ENCODE measurements at regions not wholly inside any gene's neighbourhood (a gene's known extent, or its start where the extent isn't known, plus 50 kb on each side); places are given as distances from the start of the nearest gene placed in this dataset.
A peak's percentile ranks its signal among the peaks of the same experiment; 100 is the strongest.

GRCh38 chr4:65014078-65014477, 604.8 kb upstream of the TECRL start:
- TF ChIP-seq, protein P1, sequence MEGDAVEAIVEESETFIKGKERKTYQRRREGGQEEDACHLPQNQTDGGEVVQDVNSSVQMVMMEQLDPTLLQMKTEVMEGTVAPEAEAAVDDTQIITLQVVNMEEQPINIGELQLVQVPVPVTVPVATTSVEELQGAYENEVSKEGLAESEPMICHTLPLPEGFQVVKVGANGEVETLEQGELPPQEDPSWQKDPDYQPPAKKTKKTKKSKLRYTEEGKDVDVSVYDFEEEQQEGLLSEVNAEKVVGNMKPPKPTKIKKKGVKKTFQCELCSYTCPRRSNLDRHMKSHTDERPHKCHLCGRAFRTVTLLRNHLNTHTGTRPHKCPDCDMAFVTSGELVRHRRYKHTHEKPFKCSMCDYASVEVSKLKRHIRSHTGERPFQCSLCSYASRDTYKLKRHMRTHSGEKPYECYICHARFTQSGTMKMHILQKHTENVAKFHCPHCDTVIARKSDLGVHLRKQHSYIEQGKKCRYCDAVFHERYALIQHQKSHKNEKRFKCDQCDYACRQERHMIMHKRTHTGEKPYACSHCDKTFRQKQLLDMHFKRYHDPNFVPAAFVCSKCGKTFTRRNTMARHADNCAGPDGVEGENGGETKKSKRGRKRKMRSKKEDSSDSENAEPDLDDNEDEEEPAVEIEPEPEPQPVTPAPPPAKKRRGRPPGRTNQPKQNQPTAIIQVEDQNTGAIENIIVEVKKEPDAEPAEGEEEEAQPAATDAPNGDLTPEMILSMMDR (conservative IDR thresholded peaks at IDR 0.05; ENCODE audit: low read length) = no peak

GRCh38 chr4:65007841-65008439, 598.7 kb upstream of the TECRL start:
- TF ChIP-seq, protein P1 (conservative IDR thresholded peaks at IDR 0.05; ENCODE audit: low read length) = peak; percentile 40
- DNase-seq (ENCODE audit: low read depth) = peak; percentile 6
- no peak overlapping the region for H3K4me3 ChIP-seq (ENCODE audit: low read length)

More at GRCh38 chr4:65014078-65014477, 604.8 kb upstream of the TECRL start:
- no peak overlapping the region for H3K4me3 ChIP-seq (ENCODE audit: low read length)
- no peak for DNase-seq (ENCODE audit: low read depth)

DNA sequence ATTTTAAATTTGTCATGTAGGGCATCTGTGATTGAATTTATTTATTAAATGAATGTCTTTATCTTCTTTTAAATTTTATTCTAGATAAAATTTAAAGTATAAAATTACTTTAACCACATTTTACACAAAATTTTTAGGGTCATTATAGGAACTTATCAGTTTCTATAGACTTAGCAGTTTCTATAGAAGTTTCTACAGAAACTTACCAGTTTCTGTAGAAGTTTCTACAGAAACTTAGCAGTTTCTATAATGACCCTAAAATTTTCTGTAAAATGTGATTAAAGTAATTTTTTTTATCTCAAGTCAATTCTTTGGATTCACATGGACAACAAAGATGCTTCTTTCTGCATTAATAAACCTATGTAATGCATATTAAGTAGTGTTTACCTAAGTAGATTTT, 565.9 kb upstream of the TECRL start:
- no peak for DNase-seq (ENCODE audit: low read depth)
- H3K4me3 ChIP-seq (ENCODE audit: low read length) = no peak overlapping the region
- TF ChIP-seq, protein P1 (conservative IDR thresholded peaks at IDR 0.05; ENCODE audit: low read length) = no peak

DNA sequence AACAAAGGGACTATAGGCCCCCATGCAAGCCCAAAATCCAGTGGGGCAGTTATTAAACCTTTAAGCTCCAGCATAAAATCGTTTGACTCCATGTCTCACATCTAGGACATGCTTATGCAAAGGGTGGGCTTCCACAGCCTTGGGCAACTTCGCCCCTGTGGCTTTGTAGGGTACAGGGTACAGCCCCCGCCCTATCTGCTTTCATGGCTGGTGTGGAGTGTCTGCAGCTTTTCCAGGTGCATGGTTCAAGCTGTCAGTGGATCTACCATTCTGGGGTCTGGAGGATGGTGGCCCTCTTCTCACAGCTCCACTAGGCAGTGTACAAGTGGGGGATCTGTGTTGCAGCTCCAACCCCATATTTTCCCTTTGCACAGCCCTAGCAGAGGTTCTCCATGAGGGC, 559.8 kb upstream of the TECRL start:
- TF ChIP-seq, protein P1 (conservative IDR thresholded peaks at IDR 0.05; ENCODE audit: low read length) = no peak

DNA sequence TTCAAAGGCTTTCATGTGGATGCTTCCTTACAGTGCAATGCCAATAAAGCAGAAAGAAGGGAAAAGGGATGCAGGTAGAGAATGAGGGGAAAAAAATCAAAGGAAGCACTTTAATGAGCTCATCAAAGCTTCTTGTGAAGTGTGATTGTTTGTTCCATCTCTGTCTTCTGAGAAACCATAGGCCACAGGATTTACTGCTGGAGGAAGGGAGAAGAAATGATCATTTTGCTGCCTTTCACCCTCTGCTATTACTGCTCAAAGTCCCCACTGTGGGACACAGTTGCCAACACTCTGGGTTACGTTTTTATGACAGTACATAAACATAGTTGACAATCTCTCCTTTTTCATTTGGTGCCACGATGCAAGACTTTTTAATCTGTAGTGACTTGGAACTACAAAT, 558.0 kb upstream of the TECRL start:
- H3K4me3 ChIP-seq (ENCODE audit: low read length) = no peak overlapping the region
- TF ChIP-seq, protein P1 (conservative IDR thresholded peaks at IDR 0.05; ENCODE audit: low read length) = no peak
- no peak for DNase-seq (ENCODE audit: low read depth)

More for the DNA sequence above, 559.8 kb upstream of the TECRL start:
- DNase-seq (ENCODE audit: low read depth) = no peak
- H3K4me3 ChIP-seq (ENCODE audit: low read length) = no peak overlapping the region

- no peak overlapping the region for H3K4me3 ChIP-seq (ENCODE audit: low read length)
- TF ChIP-seq, protein P1 (conservative IDR thresholded peaks at IDR 0.05; ENCODE audit: low read length) = no peak
- no peak for DNase-seq (ENCODE audit: low read depth)
Observed at GRCh38 chr4:64960516-64960915, 551.3 kb upstream of the TECRL start.

DNA sequence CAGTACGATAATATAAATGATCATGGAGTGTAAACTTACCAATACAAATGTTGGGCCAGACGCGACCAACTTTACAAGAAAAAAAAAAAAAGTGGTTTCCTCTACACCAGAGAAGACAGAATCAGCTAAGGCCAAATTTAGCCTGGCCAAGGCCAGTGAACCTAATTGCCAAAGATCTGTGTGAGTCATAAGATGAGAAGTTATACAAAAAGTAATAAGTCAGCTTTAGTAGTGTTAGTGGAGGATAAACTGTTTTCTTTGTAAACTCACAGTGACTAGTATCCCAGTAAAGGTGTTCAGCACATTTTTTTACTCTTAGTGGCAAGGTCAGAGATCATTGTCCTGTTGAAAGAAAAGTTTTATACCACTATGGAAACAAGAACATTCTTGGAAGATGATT, 531.4 kb upstream of the TECRL start:
- H3K4me3 ChIP-seq (ENCODE audit: low read length) = no peak overlapping the region
- TF ChIP-seq, protein P1 (conservative IDR thresholded peaks at IDR 0.05; ENCODE audit: low read length) = no peak
- peak; percentile 0 for DNase-seq (ENCODE audit: low read depth)

Measured in AG10803 (cell line).